Endothelial cell of umbilical vein (primary cell): ENCODE measurements at regions not wholly inside any gene's neighbourhood (a gene's known extent, or its start where the extent isn't known, plus 50 kb on each side); places are given as distances from the start of the nearest gene placed in this dataset.

Experiments
- BruUV-seq: library from RNA; stranded (reverse); fragments of 400-500 nt; replicated peaks from 2 replicates; lab custom pipeline; 2021; lab: Mats Ljungman, UMichigan
- CTCF ChIA-PET: fragments of 300-600, 350-600 bp; sonication (Branson Sonifier 250); formaldehyde crosslinking; loops from one replicate; lab custom pipeline; 2021; ENCODE audit warnings: antibody characterized with exemption, inconsistent platforms; lab: Charles Lee
- POLR2A ChIA-PET: fragments of 300-600, 350-600 bp; sonication (Branson Sonifier 250); formaldehyde crosslinking; loops from one replicate; lab custom pipeline; 2021; ENCODE audit warnings: antibody characterized with exemption, inconsistent platforms; lab: Charles Lee
- DNase-seq: peaks from one replicate; pipeline ENCODE4 v3.0.0-alpha.2; 2011; ENCODE audit warnings: low read depth, low spot score
- FAIRE-seq: peaks from 2 replicates; lab custom pipeline; 2011; peaks lifted over from hg19 to GRCh38; lab: Jason Lieb, UNC
- H2AFZ ChIP-seq: 2 replicates; pipeline ENCODE4 v1.6.0; 2012; ENCODE audit warnings: low read depth, low read length, control low read depth, inconsistent platforms
- H3K27ac ChIP-seq: 2 replicates; pipeline ENCODE4 v1.5.1; 2011; ENCODE audit warnings: low read depth, mild to moderate bottlenecking, control low read depth, low read length, moderate library complexity; ENCODE audit not compliant: insufficient read depth
- H3K27me3 ChIP-seq, 2 experiments: 2 replicates each; pipeline versions ENCODE4 v1.6.0 to v1.6.1; 2011; ENCODE audit warnings: low read length in 2 of 2, mixed read lengths in 1 of 2; ENCODE audit not compliant: control insufficient read depth in 2 of 2, insufficient read depth in 2 of 2
- H3K36me3 ChIP-seq, 2 experiments: 2 replicates in 1 of 2; 3 replicates in 1 of 2; pipeline ENCODE4 v1.5.1; 2011; ENCODE audit warnings: low read length in 2 of 2, mild to moderate bottlenecking in 1 of 2, moderate library complexity in 1 of 2; ENCODE audit not compliant: control insufficient read depth in 2 of 2, insufficient read depth in 2 of 2; ENCODE audit errors: extremely low read depth in 1 of 2
- H3K4me1 ChIP-seq: 3 replicates; pipeline ENCODE4 v1.5.1; 2011; ENCODE audit warnings: mild to moderate bottlenecking, low read length; ENCODE audit not compliant: control insufficient read depth, insufficient read depth; ENCODE audit errors: extremely low read depth
- H3K4me2 ChIP-seq: 2 replicates; pipeline ENCODE4 v1.6.1; 2011; ENCODE audit warnings: low read length, control low read depth, mixed read lengths; ENCODE audit not compliant: insufficient read depth
- H3K4me3 ChIP-seq, 3 experiments: fragments of 200-600 bp in 1 of 3; sonication (generic), shearing (Covaris generic) in 1 of 3; replicated peaks in 1 of 3; 2 replicates each; pipeline ENCODE4 v1.5.1; 2011 to 2016; ENCODE audit warnings: control low read depth in 3 of 3, low read length in 3 of 3, mild to moderate bottlenecking in 2 of 3, inconsistent platforms in 1 of 3, low read depth in 1 of 3, moderate library complexity in 1 of 3; ENCODE audit not compliant: insufficient read depth in 1 of 3
- H3K79me2 ChIP-seq: 2 replicates; pipeline ENCODE4 v1.6.0; 2012; ENCODE audit warnings: low read length, inconsistent platforms; ENCODE audit not compliant: control insufficient read depth, insufficient read depth
- H3K9ac ChIP-seq: replicated peaks from 2 replicates; pipeline ENCODE3; 2011; ENCODE audit warnings: low read length, control low read depth; ENCODE audit not compliant: insufficient read depth; ENCODE audit errors: extremely low read depth
- H3K9me1 ChIP-seq: replicated peaks from 3 replicates; pipeline ENCODE4 v1.6.0; 2011; ENCODE audit warnings: mild to moderate bottlenecking, low read length; ENCODE audit not compliant: control insufficient read depth, insufficient read depth; ENCODE audit errors: extremely low read depth
- H3K9me3 ChIP-seq: replicated peaks from 2 replicates; pipeline ENCODE4 v1.5.1; 2012; ENCODE audit warnings: low read length, inconsistent platforms; ENCODE audit not compliant: control insufficient read depth, insufficient read depth
- H4K20me1 ChIP-seq: replicated peaks from 2 replicates; pipeline ENCODE3; 2011; ENCODE audit warnings: mild to moderate bottlenecking, low read length; ENCODE audit not compliant: control insufficient read depth, insufficient read depth; ENCODE audit errors: extremely low read depth
- EZH2 ChIP-seq: IDR thresholded peaks from 2 replicates; pipeline ENCODE4 v1.6.1; 2012; ENCODE audit warnings: borderline replicate concordance, low read depth, mild to moderate bottlenecking, moderate library complexity, low read length, inconsistent platforms; ENCODE audit not compliant: severe bottlenecking
- FOS ChIP-seq: IDR thresholded peaks from 2 replicates; pipeline ENCODE4 v1.6.1; 2011; ENCODE audit warnings: mild to moderate bottlenecking, low read length, moderate library complexity, borderline replicate concordance; ENCODE audit not compliant: insufficient read depth
- GATA2 ChIP-seq: IDR thresholded peaks from 2 replicates; pipeline ENCODE4 v1.7.0; 2011; ENCODE audit warnings: low read depth, mild to moderate bottlenecking, moderate library complexity, mixed read lengths, low read length; ENCODE audit not compliant: insufficient read length, insufficient read depth
- JUN ChIP-seq: IDR thresholded peaks from 2 replicates; pipeline ENCODE4 v1.6.1; 2011; ENCODE audit warnings: borderline replicate concordance, low read depth; ENCODE audit not compliant: insufficient read length, insufficient read depth
- MYC ChIP-seq: IDR thresholded peaks from one replicate; pipeline ENCODE4 v1.6.1; 2011; ENCODE audit warnings: mild to moderate bottlenecking, low read depth, low read length
- POLR2A ChIP-seq: IDR thresholded peaks from 2 replicates; pipeline ENCODE4 v1.6.1; 2012; ENCODE audit warnings: low read depth, mild to moderate bottlenecking, control low read depth, low read length
- POLR2AphosphoS5 ChIP-seq: IDR thresholded peaks from 2 replicates; pipeline ENCODE4 v1.6.1; 2012; ENCODE audit warnings: low read depth, mild to moderate bottlenecking, control low read depth, low read length, moderate library complexity; ENCODE audit not compliant: insufficient read depth
- dilution Hi-C: fragments of 300-500 bp; cut with MboI; formaldehyde crosslinking; loops from one replicate; pipeline ENCODE4 v1.15.0; 2019; ENCODE audit warnings: low sequenced_read_pairs; ENCODE audit not compliant: extremely low pct_ligation_motif_present
- intact Hi-C: fragments of 100-400 bp; cut with micrococcal nuclease; formaldehyde crosslinking; loops from one replicate; pipeline ENCODE4 v1.10.0; 2022
- TF ChIP-seq, protein P1 (sequence below), 2 donors: IDR thresholded peaks; 1 replicate in 1 of 2; 2 replicates in 1 of 2; pipeline ENCODE4 v1.5.1; 2011; ENCODE audit warnings: low read length in 2 of 2, mild to moderate bottlenecking in 2 of 2, moderate library complexity in 2 of 2, control low read depth in 1 of 2, inconsistent platforms in 1 of 2, low read depth in 1 of 2; ENCODE audit not compliant: insufficient read depth in 1 of 2; ENCODE audit errors: extremely low read depth in 1 of 2
- TF ChIP-seq, protein P2 (sequence below): IDR thresholded peaks from 2 replicates; pipeline ENCODE4 v1.6.1; 2011; ENCODE audit not compliant: insufficient read depth, insufficient read length

DNA sequence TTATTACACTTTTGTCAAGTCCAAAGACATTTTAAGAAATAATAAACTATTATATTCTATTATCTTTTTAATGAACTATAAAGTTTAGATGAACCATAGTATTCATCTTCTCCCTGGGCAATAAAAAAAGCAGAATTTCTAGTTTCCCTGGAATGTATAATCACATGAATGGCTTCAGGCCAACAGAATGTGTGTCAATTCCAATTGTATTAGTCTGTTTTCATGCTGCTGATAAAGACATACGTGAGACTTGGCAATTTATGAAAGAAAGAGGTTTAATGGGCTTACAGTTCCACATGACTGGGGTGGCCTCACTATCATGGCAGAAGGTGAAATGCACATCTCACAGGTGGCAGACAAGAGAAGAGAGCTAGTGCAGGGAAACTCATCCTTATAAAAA is 70.7 kb upstream of the ANXA10 start:
- POLR2A ChIA-PET: no interaction called here
- Histone ChIP-seq H3K9me1 (no peaks in the 10 kb centered on the region), H3K9me3 (no peaks in the 10 kb centered on the region), H3K27ac (no peak overlapping the region), H3K9ac (no peak overlapping the region), H3K4me1 (no peaks in the 10 kb centered on the region), H3K27me3 (no peaks in the 10 kb centered on the region), H3K4me2 (no peak overlapping the region), H3K36me3 (no peaks in the 10 kb centered on the region), H3K79me2 (no peaks in the 10 kb centered on the region), H4K20me1 (no peaks in the 10 kb centered on the region), H2AFZ (no peak overlapping the region), H3K4me3 (no peak overlapping the region)
- no TSS peak for BruUV-seq
- no peak for DNase-seq
- FAIRE-seq: no peak
- dilution Hi-C loops (no loop called here), intact Hi-C loops (no loop called here)
- CTCF ChIA-PET: no interaction called here
- no peak for TF ChIP-seq POLR2AphosphoS5
- TF ChIP-seq EZH2: no peak
- TF ChIP-seq GATA2: no peak
- TF ChIP-seq, protein P1, sequence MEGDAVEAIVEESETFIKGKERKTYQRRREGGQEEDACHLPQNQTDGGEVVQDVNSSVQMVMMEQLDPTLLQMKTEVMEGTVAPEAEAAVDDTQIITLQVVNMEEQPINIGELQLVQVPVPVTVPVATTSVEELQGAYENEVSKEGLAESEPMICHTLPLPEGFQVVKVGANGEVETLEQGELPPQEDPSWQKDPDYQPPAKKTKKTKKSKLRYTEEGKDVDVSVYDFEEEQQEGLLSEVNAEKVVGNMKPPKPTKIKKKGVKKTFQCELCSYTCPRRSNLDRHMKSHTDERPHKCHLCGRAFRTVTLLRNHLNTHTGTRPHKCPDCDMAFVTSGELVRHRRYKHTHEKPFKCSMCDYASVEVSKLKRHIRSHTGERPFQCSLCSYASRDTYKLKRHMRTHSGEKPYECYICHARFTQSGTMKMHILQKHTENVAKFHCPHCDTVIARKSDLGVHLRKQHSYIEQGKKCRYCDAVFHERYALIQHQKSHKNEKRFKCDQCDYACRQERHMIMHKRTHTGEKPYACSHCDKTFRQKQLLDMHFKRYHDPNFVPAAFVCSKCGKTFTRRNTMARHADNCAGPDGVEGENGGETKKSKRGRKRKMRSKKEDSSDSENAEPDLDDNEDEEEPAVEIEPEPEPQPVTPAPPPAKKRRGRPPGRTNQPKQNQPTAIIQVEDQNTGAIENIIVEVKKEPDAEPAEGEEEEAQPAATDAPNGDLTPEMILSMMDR (IDR thresholded peaks at IDR 0.05; ENCODE audit: extremely low read depth in 1 of 2, insufficient read depth in 1 of 2, low read depth in 1 of 2, low read length in 2 of 2): no peak
- TF ChIP-seq, protein P2, sequence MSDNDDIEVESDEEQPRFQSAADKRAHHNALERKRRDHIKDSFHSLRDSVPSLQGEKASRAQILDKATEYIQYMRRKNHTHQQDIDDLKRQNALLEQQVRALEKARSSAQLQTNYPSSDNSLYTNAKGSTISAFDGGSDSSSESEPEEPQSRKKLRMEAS: no peak
- no peak for TF ChIP-seq POLR2A
- no peak for TF ChIP-seq JUN
- no peak for TF ChIP-seq FOS
- no peak for TF ChIP-seq MYC
